Tibial nerve (tissue), 3 donors: ENCODE measurements at regions not wholly inside any gene's neighbourhood (a gene's known extent, or its start where the extent isn't known, plus 50 kb on each side); places are given as distances from the start of the nearest gene placed in this dataset.

Experiments used
- POLR2A ChIP-seq, 2 donors: fragments of 450-650 bp; IDR thresholded peaks; one replicate each; pipeline ENCODE4 v1.6.1; 2017; ENCODE audit warnings: antibody characterized with exemption in 2 of 2, mild to moderate bottlenecking in 2 of 2, moderate library complexity in 2 of 2
- TF ChIP-seq, protein P1 (sequence below), 5 experiments: fragments of 200-600 bp in 3 of 5; fragments of 450-650 bp in 2 of 5; sonication (generic) in 3 of 5; IDR thresholded peaks; one replicate each; pipeline ENCODE4 v1.5.1; 2016 to 2019; ENCODE audit warnings: antibody characterized with exemption in 5 of 5, mild to moderate bottlenecking in 3 of 5, moderate library complexity in 2 of 5

DNA sequence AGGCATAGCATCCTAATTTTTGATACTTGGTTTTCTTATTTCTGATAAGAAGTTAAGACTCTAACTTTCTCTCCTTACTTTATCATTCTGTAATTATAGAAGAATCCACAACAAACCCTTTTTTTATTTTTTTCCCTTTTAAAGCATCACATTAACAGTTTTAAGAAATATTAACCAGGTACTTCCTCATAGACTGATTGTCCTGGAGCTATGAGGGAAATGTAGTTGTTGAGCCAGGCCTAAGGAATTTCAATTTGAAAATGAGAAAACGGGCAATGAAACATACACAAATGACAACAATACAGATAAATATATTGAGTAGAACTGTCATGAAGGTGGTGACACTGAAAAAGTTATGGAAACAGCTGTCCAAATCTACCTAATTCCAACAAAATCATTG is 569.0 kb downstream of the KCNA4 start:
- TF ChIP-seq POLR2A (IDR thresholded peaks at IDR 0.05), result no peak
- TF ChIP-seq, protein P1, sequence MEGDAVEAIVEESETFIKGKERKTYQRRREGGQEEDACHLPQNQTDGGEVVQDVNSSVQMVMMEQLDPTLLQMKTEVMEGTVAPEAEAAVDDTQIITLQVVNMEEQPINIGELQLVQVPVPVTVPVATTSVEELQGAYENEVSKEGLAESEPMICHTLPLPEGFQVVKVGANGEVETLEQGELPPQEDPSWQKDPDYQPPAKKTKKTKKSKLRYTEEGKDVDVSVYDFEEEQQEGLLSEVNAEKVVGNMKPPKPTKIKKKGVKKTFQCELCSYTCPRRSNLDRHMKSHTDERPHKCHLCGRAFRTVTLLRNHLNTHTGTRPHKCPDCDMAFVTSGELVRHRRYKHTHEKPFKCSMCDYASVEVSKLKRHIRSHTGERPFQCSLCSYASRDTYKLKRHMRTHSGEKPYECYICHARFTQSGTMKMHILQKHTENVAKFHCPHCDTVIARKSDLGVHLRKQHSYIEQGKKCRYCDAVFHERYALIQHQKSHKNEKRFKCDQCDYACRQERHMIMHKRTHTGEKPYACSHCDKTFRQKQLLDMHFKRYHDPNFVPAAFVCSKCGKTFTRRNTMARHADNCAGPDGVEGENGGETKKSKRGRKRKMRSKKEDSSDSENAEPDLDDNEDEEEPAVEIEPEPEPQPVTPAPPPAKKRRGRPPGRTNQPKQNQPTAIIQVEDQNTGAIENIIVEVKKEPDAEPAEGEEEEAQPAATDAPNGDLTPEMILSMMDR (IDR thresholded peaks at IDR 0.05), result no peak
